NCI-H2171 treated with DMSO at 0.1 percent for 48 hours (cell line): ENCODE measurements at regions not wholly inside any gene's neighbourhood (a gene's known extent, or its start where the extent isn't known, plus 50 kb on each side); places are given as distances from the start of the nearest gene placed in this dataset.
A peak's percentile ranks its signal among the peaks of the same experiment; 100 is the strongest.

Experiments used
- DNase-seq: peaks from one replicate; lab custom pipeline; 2025; lab: John Stamatoyannopoulos, UW

DNA sequence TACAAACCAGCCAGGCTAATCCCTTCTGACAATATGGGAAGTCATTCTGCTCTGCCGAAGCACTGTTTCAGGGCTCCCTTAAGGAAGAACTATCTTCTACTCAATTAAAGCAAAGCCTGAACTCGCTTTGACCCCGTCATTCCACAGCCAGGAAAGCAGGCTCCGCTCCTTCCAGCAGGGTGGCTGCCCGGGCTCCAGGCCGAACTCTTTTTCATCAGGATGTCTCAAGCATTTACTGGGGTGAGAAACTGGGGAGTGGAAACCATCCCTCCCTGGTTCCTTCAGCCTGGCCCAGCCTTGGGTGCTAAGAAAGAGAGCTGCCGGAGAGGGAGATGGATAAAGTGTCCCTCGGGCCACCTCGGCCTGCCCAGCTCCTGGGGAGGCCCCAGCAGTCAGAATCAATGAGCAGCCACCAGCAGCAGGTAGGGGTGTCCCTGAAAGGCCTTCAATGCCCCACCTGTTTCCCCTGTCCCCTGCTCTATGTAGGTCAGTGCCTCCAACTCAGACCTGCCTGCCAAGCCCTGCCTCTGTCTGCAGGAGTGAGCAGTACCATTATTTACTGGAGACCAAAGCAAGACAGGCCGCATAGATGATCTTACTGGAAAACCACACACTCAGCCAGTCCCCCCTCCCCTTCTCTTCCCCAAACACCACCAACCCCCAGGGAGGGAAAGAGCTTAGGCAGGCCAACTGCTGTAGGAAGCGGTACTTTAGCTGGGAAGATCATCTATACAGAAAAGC lies 225.6 kb upstream of the TLE3 start:
- DNase-seq, result peak; percentile 74

DNA sequence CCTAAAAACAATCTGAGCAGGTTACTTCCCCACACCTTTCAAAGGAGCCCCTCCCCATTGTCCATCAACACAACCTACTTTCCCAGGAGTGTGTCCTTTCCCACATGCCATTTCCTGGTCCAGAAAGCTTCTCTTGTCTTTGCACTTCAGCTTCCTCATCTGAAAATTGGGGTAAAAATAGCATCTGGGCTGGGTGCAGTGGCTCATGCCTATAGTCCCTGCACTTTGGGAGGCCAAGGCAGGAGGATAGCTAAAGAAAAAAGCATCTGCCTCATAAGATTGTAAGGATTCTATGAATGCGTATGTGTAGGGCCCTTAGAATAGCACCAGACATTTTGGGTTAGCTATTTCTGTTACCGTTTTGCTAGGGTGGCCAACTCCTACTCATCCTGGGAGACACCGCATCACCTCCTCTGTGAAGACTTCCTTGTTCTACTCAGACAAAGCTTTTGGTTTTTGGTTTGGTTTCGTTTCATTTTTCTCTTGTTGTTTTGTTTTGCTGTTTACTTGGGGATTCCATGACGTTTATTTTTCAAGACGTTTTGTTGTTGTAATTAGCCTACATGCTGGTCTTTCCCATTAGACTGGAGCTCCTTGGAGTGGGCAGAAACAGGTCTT lies 224.4 kb upstream of the TLE3 start:
- no peak for DNase-seq

DNA sequence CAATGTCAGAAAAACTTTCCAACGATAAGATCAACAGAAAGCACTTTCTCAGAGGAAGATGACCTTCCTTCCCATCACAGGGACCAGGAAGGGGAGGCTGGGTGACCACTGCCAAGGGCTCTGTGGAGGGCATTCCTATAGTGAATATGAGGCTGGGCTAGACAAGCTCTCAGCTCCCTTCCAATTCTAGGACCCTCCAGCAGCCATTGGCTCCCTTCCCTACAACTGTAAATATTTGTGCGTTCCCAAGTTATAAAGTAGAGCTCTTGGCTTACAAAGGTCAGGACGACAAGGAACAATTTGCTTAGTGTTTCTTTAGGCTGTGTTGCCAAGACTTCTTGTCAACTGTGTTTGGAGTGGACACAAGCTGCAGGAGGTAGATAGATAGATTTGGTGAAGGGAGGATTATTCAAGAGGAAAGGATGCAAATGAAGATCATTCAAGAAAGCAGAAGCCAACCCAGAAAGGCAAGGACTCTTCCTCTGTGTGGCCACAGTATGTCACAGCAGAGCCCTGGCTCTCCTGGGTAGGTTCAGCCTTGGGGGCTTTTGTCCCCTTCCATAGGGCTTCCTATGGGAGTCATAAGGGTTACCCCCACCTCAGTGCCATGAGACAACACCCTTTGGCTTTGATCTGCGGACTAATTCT lies 223.6 kb upstream of the TLE3 start:
- DNase-seq, result no peak

DNA sequence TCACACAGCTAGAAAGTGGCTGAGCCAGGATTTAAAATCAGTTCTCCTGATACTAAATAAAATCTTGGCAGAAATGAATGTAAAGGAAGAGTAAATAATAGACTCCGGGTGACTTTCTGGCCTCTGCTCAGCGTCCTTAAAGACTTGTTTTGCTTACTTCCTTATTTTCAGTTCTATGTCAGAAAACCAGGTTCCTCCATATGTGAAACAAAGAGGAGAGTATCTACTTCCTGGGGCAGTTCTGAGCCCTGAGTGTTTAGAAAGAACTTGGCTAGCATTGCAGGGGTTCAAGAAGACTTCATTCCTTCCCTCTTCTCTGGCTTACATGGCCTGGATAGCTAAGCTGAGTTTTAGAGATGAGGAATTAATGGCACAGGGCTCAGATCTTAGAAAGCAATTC lies 222.8 kb upstream of the TLE3 start:
- no peak for DNase-seq

DNA sequence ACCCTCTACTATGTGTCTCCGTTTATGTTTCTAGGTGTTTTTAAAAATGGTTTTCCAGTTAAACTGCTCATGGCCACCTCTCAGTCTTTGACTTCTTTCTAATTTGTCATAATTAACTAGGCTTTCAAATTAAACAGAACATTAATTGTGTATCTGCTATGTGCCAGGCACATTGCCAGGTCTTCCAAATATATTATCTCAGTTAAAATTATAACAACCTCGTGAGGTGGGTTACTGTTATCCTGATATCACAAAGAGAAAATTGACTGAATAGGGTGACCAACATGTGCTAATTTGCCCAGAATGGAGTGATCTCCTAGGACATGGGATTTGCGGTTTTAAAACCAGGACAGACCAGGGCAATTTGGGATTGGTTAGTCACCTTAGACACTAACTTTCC lies 222.4 kb upstream of the TLE3 start:
- no peak for DNase-seq

DNA sequence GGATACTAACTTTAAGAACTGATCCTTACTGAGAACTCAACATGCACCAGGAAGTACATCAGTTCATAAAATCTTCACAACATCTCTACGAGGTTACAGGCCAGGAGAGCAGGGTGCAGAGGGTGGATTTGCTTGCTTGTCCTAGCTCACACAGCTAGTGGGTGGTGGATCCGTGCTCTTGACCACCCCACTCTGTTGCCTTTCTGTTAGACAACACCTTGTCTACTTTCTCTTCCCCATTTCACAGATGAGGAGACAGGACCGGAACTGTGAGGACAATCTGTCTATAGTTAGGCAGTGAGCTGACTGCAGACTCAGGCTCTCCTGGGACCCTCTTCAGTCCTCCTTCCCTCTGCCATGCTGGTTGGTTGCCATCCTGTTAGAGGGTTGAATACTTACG lies 221.7 kb upstream of the TLE3 start:
- no peak for DNase-seq

DNA sequence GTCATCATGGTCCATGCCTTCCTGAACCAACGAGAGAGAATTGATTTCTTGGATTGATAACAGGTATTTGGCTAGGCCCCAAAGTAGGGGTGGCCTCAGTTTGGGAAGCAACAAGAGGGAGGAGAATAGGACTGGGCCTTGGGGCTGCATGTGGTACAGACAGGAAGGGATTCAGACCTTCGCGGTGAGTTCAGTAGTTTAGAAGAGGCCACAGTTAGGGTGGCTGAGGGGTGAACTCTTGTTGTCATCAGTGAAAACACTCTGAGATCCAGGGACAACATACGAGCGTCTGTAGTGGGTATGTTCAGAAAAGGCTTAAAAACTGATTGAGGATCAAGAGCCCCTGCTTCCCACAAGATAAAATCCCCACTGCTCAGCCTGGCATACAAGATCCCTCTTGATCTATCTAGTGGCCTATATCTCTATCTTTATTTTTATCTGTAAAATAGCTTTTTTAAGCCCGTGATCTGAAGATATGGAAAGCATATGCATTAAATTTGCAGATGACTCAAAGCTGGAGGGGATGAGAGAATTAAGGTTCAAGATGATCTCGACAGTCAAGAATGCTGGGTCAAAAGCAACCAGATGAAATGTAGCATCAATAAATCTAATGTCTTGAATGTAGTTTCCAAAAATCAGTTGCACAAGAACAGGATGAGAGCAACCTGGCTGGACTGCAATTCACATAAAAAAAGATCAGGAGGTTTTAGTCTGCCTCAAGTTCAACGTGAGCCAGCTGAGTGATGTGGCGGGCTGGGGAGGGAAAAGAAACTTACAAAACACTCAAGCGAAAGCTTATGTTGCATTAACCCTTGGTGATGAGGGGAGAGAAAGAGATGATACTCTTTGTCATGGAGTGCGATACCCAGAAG lies 221.1 kb upstream of the TLE3 start:
- no peak for DNase-seq

DNA sequence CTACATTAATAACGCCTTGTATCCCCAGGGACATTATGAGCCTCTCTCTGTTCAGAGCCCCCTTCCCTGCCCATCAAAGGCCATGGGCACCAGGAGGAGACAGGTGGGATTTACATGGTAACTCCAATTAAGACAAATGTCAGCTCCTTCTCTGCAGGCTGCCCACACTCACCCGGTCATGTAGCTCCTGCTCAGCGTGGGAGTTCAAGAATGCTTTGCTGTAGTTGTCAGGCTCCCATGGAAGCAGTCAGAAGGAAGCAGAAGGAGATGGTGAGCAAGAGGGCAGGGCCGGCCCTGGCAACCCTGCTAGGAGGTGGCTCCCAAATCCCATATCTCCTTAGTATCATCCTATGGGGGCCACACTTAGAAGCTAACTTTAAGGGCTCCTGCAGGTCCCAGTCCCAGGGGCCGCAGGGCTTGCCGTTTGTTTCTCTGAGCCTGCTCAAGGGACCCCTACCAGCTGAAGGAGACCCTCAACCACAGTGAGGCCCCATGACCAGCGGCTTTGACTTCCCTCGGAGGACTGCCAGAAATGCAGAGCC lies 218.4 kb upstream of the TLE3 start:
- peak; percentile 33 for DNase-seq

DNA sequence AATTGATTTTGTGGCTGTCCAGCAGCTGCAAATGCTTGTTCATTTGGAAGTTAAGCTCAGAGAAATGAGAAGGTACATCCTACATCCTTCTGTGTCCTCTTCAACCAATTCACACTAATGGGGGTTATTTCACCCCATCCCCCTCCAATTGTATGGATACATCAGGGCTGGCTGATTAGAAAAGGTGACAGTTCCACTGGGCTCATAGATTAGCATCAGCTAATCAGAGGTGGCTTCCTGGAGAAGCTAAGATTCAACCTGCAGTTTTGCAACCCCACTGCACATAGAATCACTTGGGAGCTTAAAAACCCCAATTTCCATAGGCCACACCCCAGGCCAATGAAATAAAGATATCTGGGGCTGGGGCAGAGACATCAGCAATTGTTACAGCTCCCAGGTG lies 217.7 kb upstream of the TLE3 start:
- DNase-seq, result no peak

DNA sequence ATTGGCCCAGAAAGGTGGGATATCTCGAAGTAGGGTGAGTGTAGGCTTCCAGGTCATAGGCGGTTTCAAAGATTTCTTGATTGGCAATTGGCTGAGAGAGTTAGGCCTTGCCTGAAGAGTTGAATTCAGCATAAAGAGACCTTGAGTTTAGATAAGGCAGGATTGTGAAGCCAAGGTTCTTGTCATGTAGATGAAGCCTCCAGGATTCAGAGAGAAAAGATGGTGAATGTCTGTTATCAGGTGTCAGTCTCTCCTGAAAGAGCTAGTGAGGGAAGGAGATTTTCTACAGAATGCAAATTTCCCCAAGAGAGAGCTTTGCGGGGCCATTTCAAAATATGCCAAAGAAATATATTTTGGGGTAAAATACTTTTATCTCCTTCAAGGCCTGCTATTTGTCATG lies 217.0 kb upstream of the TLE3 start:
- DNase-seq, result no peak

DNA sequence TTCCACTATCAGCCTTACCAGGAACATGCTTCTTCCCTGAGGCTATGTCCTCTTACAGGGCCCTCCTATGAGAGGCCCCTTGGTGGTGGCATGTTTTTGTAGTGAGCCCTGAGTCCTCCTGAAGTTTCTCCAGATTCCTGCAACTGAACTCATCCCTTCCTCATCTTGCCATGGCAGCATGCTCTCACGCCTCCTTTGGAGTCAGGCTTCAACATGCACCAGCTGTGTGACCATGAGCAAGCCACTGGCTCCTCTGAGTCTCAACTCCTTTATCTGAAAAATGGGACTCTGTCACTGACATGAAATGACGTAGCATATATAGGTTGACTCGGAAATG lies 216.3 kb upstream of the TLE3 start:
- DNase-seq, result no peak

DNA sequence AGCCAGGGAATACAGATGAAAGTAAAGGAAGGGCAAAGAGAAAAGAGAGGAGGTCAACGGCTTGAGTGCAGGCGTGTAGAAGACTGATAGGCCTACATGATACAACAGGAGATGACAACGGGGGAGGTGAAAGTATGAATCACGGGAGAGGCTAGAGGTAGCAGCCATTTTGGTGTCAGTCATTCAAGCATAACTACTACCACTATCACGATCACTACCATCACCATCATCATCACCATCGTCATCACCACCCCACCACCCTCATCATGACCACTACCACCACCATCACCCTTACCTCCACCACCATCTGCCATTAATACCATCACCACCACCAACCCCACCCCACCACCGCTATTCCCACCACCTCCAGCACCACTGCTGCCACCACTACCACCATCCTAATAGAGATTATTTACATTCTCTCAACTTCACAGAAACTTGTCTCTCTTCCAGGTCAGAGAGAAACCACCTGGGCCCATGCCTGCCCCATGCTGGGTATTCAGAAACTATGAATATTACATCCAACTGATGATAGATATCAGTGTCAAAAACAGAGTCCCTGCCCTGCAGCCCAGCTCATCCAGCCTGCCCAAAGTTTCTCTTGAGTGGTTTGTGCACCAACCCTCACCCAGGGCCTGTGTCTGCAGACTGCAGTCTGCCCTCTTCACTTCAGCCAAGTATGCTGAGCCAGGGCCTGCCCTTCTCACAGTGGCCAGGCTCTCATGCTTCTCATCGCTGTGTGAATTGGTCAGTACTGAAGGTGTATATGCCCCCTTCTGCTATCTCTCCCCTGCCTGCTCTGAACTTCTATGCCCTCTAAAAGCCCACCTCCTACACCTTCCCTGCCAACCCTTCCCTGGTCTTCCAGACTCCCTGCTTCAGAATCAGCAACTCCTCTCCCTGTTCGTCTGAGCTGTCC lies 215.6 kb upstream of the TLE3 start:
- no peak for DNase-seq

DNA sequence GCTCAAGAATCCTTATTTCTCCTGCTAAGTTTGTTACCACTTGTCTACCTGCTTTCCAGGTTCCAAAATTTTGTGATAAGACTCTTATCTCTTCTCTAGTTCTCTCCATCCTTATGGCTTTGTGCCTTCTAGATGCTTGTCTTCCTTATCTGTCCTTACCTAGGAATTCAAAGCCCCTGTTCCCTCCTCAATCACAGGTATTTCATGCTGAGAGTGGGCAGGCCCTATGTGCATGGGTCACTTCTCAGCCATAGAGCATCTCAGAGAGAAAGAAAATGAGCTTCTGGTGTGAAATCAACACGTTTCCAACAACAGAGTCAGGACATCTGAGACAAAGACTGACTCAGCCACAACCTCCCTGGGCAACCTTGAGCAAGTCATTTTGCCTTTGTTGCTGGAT lies 214.1 kb upstream of the TLE3 start:
- no peak for DNase-seq

DNA sequence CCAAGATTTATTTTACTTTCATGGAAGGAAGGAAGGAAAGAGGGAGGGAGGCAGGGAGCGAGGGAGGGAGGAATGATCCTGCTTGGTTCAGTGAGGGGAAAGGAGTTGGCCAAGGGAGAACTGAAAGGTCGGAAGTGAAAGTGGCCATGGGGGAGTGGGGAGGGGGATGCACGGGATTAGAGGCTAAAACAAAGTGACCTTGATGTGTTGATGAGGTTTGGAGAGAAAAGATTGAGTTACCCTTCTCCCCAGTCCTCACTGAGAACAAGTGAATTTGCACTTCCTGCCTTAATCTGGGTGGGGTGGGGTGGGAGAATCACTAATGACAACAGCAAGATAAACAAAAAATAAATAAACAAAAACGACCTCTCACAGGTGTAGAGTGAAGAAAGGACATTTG lies 212.0 kb upstream of the TLE3 start:
- DNase-seq, result no peak

DNA sequence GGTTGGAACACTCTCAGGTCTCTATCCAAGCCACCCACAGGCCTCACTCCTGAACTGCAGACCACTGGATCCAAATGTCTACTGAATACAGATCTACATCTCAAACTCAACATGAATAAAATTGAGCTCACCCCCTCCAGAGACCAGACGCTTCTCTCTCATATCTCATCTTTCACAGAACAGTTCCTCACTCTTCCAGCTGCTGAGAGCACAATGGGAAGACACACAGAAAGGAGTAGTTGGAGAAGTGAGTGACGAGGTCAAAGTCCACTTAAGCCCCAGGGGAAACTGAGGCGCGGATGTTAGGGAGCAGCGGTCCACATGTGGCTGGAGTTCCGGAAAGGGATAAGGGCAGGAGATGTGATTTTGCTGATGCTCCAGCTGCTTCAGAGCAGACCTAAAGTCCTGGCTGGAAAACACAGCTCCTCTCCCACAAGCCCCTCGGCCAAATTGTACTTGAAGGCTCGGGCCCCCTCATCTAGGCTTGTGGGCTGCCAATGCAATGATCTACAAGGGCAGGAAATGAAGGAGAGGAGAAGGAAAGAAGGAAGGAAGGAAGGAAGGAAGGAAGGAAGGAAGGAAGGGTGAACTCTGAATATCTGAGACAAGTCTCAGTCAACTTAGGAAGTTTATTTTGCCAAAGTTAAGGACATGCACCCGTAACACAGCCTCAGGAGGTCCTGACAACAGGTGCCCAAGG lies 211.2 kb upstream of the TLE3 start:
- DNase-seq, result no peak

DNA sequence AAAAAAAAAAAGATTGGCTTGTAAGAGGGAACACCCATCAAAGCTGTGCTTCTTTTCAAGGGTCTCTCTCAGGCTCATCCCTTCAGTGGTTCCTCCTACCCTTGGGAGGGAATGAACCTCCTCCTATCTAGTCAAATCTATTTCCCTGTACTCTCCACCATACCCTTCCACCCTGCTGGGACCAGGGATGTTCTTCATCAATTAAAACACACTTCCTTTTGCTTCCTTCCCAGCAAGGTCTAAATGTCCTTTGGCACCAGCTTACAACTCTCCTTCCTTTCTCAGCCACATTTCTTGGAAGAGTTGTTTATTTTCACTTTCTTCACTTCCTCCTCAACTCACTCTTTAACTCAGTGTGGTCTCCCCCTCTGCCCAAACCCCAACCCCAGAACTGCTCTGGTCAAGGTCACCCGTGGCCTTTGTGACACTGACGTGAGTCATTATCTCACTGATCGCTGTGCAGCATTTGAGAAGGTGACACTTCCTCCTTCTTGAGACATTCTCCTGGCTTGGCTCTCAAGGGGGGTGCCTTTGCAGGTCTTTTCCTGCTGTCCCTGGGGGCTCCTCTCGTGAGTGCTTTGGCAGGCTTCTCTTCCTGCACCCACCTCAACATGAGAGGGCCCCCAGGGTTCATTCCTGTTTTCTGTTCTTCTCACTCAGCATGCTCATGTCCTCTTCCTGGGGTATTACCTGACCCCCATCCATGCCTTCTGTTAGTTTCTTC lies 210.5 kb upstream of the TLE3 start:
- DNase-seq, result no peak

DNA sequence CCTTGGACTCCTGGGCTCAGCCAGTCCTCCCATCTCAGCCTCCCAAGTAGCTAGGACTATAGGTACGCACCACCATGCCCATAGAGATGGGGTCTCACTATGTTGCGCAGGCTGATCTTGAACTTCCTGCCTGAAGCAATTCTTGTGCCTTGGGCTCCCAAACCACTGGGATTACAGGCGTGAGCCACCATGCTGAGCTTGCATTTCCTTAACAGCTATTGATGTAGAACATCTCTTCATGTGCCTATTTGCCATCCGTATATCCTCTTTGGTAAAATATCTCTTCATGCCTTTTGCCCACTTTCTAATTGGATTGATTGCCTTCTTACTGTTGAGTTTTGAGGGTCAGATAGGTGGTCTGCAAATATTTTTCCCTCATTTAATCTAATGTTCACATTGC lies 208.9 kb upstream of the TLE3 start:
- no peak for DNase-seq

DNA sequence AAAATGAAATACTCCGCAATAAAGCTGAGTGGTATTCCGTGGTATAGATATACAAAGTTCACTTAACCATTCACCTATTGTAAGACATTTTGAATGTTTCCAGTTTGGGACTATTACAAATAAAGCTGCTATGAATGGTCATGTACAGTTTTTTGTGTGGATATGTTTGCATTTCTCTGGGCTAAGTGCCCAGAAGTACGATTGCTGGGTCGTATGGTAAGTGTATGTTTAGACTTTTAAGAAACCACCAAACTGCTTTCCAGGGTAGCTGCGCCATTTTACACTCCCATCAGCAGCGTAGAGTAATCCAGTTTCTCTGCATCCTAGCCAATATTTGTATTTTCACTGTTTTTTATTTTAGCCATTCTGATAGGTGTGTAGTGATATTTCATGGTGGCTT lies 208.4 kb upstream of the TLE3 start:
- DNase-seq, result no peak

DNA sequence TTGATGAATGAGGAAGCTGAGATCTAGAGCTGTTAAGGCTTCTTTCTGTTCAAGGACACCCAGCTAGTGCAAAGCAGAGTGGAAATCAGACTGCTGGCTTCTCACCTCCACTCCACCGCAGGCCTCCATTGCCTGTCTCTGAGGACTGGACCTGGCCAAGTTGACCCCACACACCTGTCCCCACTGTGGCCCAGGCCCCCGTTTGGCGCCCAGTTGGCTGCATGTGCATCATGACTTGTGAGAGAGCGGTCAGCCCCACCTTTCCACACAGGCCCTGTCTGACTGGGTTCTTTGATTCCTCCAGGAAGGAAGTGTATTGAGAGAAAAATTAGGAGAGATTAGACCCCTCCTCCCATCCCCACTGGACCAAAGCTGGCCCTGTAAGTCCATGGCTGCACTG lies 206.3 kb upstream of the TLE3 start:
- no peak for DNase-seq

DNA sequence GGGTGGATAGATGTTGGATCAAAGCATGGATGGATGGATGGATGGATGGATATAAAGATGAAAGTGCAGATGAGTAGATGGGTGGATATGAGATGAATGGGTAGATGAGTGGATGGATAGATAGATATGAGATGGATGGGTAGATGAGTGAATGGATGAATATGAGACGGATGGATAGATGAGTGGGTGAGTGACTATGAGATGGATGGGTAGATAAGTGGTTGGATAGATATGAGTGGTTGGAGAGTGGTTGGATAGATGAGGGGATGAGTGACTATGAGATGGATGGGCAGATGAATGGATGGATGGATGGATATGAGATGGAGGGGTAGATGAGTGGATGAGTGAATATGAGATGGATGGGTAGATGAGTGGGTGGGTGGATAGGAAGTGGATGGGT lies 204.6 kb upstream of the TLE3 start:
- no peak for DNase-seq
